ENCODE measurements at regions not wholly inside any gene's neighbourhood (a gene's known extent, or its start where the extent isn't known, plus 50 kb on each side); places are given as distances from the start of the nearest gene placed in this dataset.

- no peaks in the 10 kb centered on the region for H3K36me3 ChIP-seq (ENCODE audit: control insufficient read depth, insufficient read depth, low read length)
- no peak for DNase-seq (ENCODE audit: extremely low read depth, insufficient read length)
- no peaks in the 10 kb centered on the region for H3K27me3 ChIP-seq (replicated peaks; ENCODE audit: control insufficient read depth, insufficient read depth, low read length)
- H3K4me3 ChIP-seq (replicated peaks; ENCODE audit: low read depth, low read length), result no peak overlapping the region
- no peak for TF ChIP-seq CTCF (IDR thresholded peaks at IDR 0.05; ENCODE audit: insufficient read depth, low read length, poor library complexity, severe bottlenecking)
These were observed 116.1 kb upstream of the IRX6 start for GRCh38 chr16:55207693-55208428.

- Histone ChIP-seq H3K36me3 (ENCODE audit: control insufficient read depth, insufficient read depth, low read length) (no peaks in the 10 kb centered on the region), H3K27me3 (replicated peaks; ENCODE audit: control insufficient read depth, insufficient read depth, low read length) (no peaks in the 10 kb centered on the region), H3K4me3 (replicated peaks; ENCODE audit: low read depth, low read length) (no peak overlapping the region)
- DNase-seq (ENCODE audit: extremely low read depth, insufficient read length), result no peak
- TF ChIP-seq CTCF (IDR thresholded peaks at IDR 0.05; ENCODE audit: insufficient read depth, low read length, poor library complexity, severe bottlenecking), result no peak
These were observed 114.4 kb upstream of the IRX6 start for GRCh38 chr16:55209626-55210025.

- H3K36me3 ChIP-seq (ENCODE audit: control insufficient read depth, insufficient read depth, low read length), result no peaks in the 10 kb centered on the region
These were observed 111.2 kb upstream of the IRX6 start for GRCh38 chr16:55212791-55213190.

GRCh38 chr16:55214412-55214811, 109.6 kb upstream of the IRX6 start:
- no peaks in the 10 kb centered on the region for H3K36me3 ChIP-seq (ENCODE audit: control insufficient read depth, insufficient read depth, low read length)
- H3K4me3 ChIP-seq (replicated peaks; ENCODE audit: low read depth, low read length), result no peak overlapping the region
- H3K27me3 ChIP-seq (replicated peaks; ENCODE audit: control insufficient read depth, insufficient read depth, low read length), result no peaks in the 10 kb centered on the region
- DNase-seq (ENCODE audit: extremely low read depth, insufficient read length), result no peak
- no peak for TF ChIP-seq CTCF (IDR thresholded peaks at IDR 0.05; ENCODE audit: insufficient read depth, low read length, poor library complexity, severe bottlenecking)

More at GRCh38 chr16:55212791-55213190, 111.2 kb upstream of the IRX6 start:
- no peaks in the 10 kb centered on the region for H3K27me3 ChIP-seq (replicated peaks; ENCODE audit: control insufficient read depth, insufficient read depth, low read length)
- no peak for TF ChIP-seq CTCF (IDR thresholded peaks at IDR 0.05; ENCODE audit: insufficient read depth, low read length, poor library complexity, severe bottlenecking)
- no peak overlapping the region for H3K4me3 ChIP-seq (replicated peaks; ENCODE audit: low read depth, low read length)
- DNase-seq (ENCODE audit: extremely low read depth, insufficient read length), result no peak

- Histone ChIP-seq H3K27me3 (replicated peaks; ENCODE audit: control insufficient read depth, insufficient read depth, low read length) (no peaks in the 10 kb centered on the region), H3K36me3 (ENCODE audit: control insufficient read depth, insufficient read depth, low read length) (no peaks in the 10 kb centered on the region), H3K4me3 (replicated peaks; ENCODE audit: low read depth, low read length) (no peak overlapping the region)
- TF ChIP-seq CTCF (IDR thresholded peaks at IDR 0.05; ENCODE audit: insufficient read depth, low read length, poor library complexity, severe bottlenecking), result no peak
- DNase-seq (ENCODE audit: extremely low read depth, insufficient read length), result no peak
These were observed 109.0 kb upstream of the IRX6 start for GRCh38 chr16:55214974-55215494.
